Choroid plexus epithelial cell (primary cell): ENCODE measurements at regions not wholly inside any gene's neighbourhood (a gene's known extent, or its start where the extent isn't known, plus 50 kb on each side); places are given as distances from the start of the nearest gene placed in this dataset.

Experiments used
- DNase-seq: peaks from one replicate; pipeline ENCODE4 v3.0.0-alpha.2; 2010; ENCODE audit warnings: low read depth
- H3K4me3 ChIP-seq: 2 replicates; pipeline ENCODE4 v1.5.1; 2011; ENCODE audit warnings: low read depth, mild to moderate bottlenecking, control low read depth, low read length, moderate library complexity
- TF ChIP-seq, protein P1 (sequence below): conservative IDR thresholded peaks from 2 replicates; pipeline ENCODE4 v1.5.1; 2011; ENCODE audit warnings: low read depth, mild to moderate bottlenecking, control low read depth, inconsistent platforms, low read length, moderate library complexity

DNA sequence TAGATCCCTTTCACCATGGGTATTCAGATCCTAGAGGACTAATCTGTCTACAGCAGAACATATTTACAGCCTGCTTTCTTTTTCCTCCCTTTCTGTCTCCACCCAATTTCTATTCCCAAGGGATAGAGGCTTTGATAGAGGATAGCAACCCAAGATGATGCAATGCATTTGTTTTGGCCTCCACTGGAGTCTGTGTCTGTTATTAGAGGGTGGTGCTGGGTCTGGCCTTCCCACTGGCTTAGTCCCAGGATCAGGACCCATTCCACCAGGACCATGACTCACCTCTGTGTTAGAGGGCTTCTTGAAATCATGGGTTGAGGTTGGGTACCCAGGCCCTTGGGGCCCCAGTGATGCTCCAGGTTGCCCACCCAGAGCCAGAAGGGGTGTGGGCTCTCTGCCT is 239.7 kb upstream of the TNP1 start:
- TF ChIP-seq, protein P1, sequence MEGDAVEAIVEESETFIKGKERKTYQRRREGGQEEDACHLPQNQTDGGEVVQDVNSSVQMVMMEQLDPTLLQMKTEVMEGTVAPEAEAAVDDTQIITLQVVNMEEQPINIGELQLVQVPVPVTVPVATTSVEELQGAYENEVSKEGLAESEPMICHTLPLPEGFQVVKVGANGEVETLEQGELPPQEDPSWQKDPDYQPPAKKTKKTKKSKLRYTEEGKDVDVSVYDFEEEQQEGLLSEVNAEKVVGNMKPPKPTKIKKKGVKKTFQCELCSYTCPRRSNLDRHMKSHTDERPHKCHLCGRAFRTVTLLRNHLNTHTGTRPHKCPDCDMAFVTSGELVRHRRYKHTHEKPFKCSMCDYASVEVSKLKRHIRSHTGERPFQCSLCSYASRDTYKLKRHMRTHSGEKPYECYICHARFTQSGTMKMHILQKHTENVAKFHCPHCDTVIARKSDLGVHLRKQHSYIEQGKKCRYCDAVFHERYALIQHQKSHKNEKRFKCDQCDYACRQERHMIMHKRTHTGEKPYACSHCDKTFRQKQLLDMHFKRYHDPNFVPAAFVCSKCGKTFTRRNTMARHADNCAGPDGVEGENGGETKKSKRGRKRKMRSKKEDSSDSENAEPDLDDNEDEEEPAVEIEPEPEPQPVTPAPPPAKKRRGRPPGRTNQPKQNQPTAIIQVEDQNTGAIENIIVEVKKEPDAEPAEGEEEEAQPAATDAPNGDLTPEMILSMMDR, result no peak
- peak; percentile 12 for DNase-seq

GRCh38 chr2:217098435-217098834 is 238.6 kb upstream of the TNP1 start:
- TF ChIP-seq, protein P1, result no peak
- H3K4me3 ChIP-seq, result no peak overlapping the region
- no peak for DNase-seq

More for the DNA sequence above, 239.7 kb upstream of the TNP1 start:
- no peak overlapping the region for H3K4me3 ChIP-seq

DNA sequence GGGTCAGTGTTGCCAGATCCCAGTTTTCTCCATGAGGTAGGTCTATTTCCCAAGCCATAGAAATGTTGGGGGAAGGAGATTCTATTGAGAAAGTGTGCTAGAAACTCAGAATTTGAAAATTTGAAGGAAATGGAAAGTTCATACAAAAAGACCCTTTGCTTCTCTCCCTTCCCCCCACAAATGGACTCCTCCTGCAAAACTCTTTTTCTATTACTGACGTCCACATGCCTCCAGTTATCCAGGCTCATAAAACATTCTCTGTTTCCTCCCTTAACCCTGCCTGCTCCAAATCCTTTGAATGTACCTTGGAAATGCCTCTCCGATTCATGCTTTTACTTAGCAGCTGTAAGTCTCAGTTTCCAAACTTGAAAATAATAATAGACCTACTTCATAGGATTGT is 237.5 kb upstream of the TNP1 start:
- H3K4me3 ChIP-seq, result no peak overlapping the region
- TF ChIP-seq, protein P1, result no peak
- no peak for DNase-seq

DNA sequence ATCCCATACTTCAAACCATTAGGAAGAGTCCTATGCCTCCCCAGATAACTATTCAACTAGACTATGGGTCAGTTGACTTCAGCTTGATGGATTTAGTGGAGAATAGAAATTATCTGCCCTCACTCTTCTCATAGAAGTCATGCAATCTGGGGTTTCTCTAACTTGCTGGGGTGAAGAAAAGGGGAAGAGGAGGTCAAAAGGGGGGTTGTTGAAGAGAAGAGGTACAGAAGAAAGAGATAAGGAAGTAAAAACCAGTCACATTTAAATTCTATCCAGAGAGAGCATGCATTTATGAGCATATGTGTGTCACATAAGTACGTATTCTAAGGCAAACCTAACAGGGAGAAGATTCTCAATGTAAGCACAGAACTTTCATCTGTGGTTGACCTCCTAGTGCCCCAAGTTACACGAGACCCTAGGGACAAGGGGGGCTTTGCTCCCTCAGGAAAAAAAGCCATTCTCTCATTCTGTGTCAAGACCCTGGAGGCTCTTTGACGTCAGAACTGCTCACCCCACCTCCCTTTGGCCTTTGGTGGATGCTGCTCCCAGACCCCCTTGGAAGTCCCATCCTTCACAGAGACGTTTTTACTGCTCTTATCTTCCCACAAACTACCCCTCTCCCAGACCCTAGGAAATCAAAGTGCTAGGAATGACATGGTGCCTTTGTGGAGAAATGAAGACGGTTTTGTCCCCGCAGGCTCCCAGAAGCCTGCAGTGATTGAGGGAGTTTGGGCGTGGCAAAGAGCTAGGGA is 236.8 kb upstream of the TNP1 start:
- TF ChIP-seq, protein P1, result no peak
- no peak overlapping the region for H3K4me3 ChIP-seq
- DNase-seq, result no peak

DNA sequence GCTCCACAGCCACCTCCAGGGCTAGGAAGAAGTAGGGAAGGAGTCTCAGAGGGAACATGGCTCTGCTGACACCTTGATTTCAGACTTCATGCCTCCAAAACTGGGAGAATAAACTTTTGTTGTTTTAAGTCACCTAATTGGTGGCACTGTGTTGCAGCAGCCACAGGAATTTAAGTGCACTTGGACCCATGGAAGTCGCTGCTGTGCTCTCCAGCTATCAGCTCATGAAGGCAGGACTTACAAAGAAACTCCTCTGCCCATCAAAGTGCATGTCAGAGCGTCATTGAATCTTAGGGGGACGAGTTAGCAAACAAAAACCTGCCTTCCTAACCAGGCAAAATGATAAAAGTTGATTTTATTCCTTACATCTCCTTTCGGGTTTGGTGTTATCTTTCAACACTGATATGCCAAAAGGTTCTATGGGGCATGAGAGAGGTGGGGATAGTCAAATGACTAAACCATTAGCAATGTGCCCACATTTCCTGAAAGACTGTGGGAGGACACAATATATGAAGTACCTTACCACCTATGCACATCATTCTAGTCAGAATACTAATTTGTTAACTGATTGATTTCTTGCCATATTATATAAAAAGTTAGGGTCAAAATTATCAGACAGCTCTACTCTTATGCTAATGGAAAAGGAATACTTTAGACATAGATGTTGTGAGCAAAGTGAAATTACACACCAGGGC is 235.8 kb upstream of the TNP1 start:
- DNase-seq, result no peak
- TF ChIP-seq, protein P1, result no peak
- no peak overlapping the region for H3K4me3 ChIP-seq

DNA sequence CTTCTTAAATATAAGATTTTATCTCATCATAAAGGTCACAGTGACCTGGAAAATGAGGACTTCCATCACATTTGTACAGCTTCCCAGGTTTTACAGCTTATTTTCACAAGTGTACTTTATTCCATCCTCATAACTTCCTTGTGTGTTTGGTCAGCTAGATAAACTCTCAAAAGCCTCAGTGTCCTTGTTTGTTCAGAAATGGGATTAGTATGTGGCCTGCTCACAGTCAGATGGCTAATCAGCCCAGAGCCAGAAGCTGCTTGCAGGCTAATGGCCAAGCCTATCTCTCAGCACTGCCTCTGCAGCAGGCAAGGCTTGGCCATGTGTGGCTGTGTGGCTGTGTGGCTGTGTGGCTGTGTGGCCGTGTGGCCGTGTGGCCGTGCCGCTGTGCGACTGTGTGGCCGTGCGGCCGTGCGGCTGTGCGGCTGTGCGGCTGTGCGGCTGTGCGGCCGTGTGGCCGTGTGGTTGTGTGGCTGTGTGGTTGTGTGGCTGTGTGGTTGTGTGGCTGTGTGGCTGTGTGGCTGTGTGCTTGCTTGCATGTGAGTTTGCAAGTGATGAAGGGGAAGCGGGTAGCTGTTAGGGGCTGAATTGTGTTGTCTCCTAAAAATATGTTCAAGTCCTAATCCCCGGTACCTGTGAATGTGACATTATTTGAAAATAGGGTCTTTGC is 233.0 kb upstream of the TNP1 start:
- DNase-seq, result no peak
- TF ChIP-seq, protein P1, result no peak
- H3K4me3 ChIP-seq, result no peak overlapping the region
